ENCODE measurements at regions not wholly inside any gene's neighbourhood (a gene's known extent, or its start where the extent isn't known, plus 50 kb on each side); places are given as distances from the start of the nearest gene placed in this dataset.
"Not testable (repeated sequence)": the region's sequence is repeated elsewhere in the genome, so short reads cannot be mapped to it uniquely, and the experiment has no call there.

- no peak overlapping the region for H3K4me3 ChIP-seq (ENCODE audit: low read depth, low read length)
- no peaks in the 10 kb centered on the region for H3K36me3 ChIP-seq (ENCODE audit: insufficient read depth)
- no peak overlapping the region for H3K27ac ChIP-seq (ENCODE audit: low read depth)
- 43% methylated on average over 5 of the region's 5 CpGs for WGBS
- no peak for DNase-seq (ENCODE audit: extremely low spot score)
- H3K4me1 ChIP-seq (ENCODE audit: insufficient read depth): no peaks in the 10 kb centered on the region
These were observed 116.3 kb upstream of the CHD6 start for GRCh38 chr20:41734506-41734945.

GRCh38 chr20:41733151-41733550, 115.0 kb upstream of the CHD6 start:
- no peaks in the 10 kb centered on the region for H3K4me1 ChIP-seq (ENCODE audit: insufficient read depth)
- H3K4me3 ChIP-seq (ENCODE audit: low read depth, low read length): no peak overlapping the region
- no peak for DNase-seq (ENCODE audit: extremely low spot score)
- WGBS: 44% methylated on average over 5 of the region's 5 CpGs
- no peaks in the 10 kb centered on the region for H3K36me3 ChIP-seq (ENCODE audit: insufficient read depth)
- H3K27ac ChIP-seq (ENCODE audit: low read depth): no peak overlapping the region

GRCh38 chr20:41731198-41731597, 113.0 kb upstream of the CHD6 start:
- not testable (repeated sequence) for DNase-seq (ENCODE audit: extremely low spot score); H3K36me3 ChIP-seq (ENCODE audit: insufficient read depth); H3K4me3 ChIP-seq (ENCODE audit: low read depth, low read length); H3K27ac ChIP-seq (ENCODE audit: low read depth); H3K4me1 ChIP-seq (ENCODE audit: insufficient read depth)
- 76% methylated on average over 3 of the region's 3 CpGs for WGBS

- not testable (repeated sequence) for H3K4me1 ChIP-seq (ENCODE audit: insufficient read depth); H3K36me3 ChIP-seq (ENCODE audit: insufficient read depth); H3K27ac ChIP-seq (ENCODE audit: low read depth); DNase-seq (ENCODE audit: extremely low spot score); H3K4me3 ChIP-seq (ENCODE audit: low read depth, low read length)
- WGBS: 90% methylated on average over 6 of the region's 6 CpGs
These were observed 109.5 kb upstream of the CHD6 start for GRCh38 chr20:41727681-41728080.

DNA sequence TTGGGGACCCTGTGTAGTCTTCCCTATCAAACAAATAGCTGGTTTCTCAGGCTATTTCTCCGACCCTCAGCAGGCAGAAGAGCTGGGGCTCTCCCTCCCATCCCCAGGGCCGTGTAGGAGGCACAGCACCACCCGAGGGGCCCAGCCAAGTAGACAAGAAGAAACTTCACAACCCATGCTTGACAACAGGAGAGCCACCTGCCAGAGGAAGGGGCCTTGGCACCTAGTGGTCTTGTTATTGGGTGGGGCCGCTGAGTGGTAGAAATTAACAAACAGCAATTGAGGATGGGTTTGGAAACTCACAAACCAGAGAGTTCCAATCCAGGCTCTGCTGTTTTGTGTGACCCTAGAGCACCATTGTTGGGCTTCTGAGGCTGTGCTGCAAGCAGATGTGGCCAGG, 108.5 kb upstream of the CHD6 start:
- WGBS: 68% methylated on average over 4 of the region's 4 CpGs
- Histone ChIP-seq H3K4me1 (ENCODE audit: insufficient read depth) (no peaks in the 10 kb centered on the region), H3K27ac (ENCODE audit: low read depth) (no peak overlapping the region), H3K4me3 (ENCODE audit: low read depth, low read length) (no peak overlapping the region), H3K36me3 (ENCODE audit: insufficient read depth) (no peaks in the 10 kb centered on the region)
- no peak for DNase-seq (ENCODE audit: extremely low spot score)

- 91% methylated on average over 4 of the region's 4 CpGs for WGBS
- Histone ChIP-seq H3K4me3 (ENCODE audit: low read depth, low read length) (no peak overlapping the region), H3K4me1 (ENCODE audit: insufficient read depth) (no peaks in the 10 kb centered on the region), H3K27ac (ENCODE audit: low read depth) (no peak overlapping the region), H3K36me3 (ENCODE audit: insufficient read depth) (no peaks in the 10 kb centered on the region)
- no peak for DNase-seq (ENCODE audit: extremely low spot score)
These were observed 101.0 kb upstream of the CHD6 start for GRCh38 chr20:41719151-41719550.

DNA sequence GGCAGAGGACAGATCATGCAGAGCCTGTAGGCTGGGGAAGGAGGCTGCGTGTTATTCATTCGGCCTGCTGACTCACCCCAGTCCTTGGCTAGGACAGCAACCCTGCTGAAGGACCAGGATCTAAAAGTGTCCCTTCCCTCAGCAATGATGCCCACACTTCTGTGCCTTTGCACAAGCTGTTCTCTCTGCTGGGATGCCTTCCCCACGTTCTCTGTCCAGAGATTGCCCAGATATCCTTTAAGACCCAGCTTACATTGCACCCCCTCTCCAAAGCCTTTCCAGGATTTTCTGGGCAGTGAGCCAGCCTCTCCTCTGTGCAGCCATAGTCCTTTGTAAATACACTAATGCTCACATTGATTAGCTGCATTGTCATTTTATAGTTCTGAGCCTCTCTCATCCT, 99.3 kb upstream of the CHD6 start:
- H3K4me1 ChIP-seq (ENCODE audit: insufficient read depth): no peaks in the 10 kb centered on the region
- H3K4me3 ChIP-seq (ENCODE audit: low read depth, low read length): no peak overlapping the region
- H3K27ac ChIP-seq (ENCODE audit: low read depth): no peak overlapping the region
- no peaks in the 10 kb centered on the region for H3K36me3 ChIP-seq (ENCODE audit: insufficient read depth)
- 26% methylated on average over 3 of the region's 3 CpGs for WGBS
- DNase-seq (ENCODE audit: extremely low spot score): no peak

DNA sequence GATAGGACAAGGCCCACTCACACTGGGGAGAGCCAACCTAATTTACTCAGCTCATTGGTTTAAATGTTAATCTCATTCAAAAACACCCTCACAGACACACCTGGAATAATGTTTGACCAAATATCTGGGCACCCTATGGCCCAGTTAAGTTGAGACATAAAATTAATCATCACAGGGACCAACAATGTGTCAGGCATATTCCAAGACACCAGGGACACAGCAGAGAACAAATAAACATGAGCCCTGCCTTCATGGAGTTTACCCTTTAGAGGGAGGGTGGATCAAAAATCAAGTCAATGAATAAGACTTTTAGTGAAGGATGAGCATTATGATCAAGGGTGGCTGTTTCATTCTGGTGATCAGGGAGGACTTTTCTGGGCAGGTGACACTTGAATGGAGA, 98.7 kb upstream of the CHD6 start:
- no peak overlapping the region for H3K27ac ChIP-seq (ENCODE audit: low read depth)
- H3K4me3 ChIP-seq (ENCODE audit: low read depth, low read length): no peak overlapping the region
- H3K4me1 ChIP-seq (ENCODE audit: insufficient read depth): no peaks in the 10 kb centered on the region
- H3K36me3 ChIP-seq (ENCODE audit: insufficient read depth): no peaks in the 10 kb centered on the region
- no peak for DNase-seq (ENCODE audit: extremely low spot score)

GRCh38 chr20:41716436-41716835, 98.3 kb upstream of the CHD6 start:
- H3K27ac ChIP-seq (ENCODE audit: low read depth): no peak overlapping the region
- WGBS: 67% methylated on average over 3 of the region's 3 CpGs

GRCh38 chr20:41715526-41715925, 97.3 kb upstream of the CHD6 start:
- Histone ChIP-seq H3K4me3 (ENCODE audit: low read depth, low read length) (no peak overlapping the region), H3K4me1 (ENCODE audit: insufficient read depth) (no peaks in the 10 kb centered on the region), H3K27ac (ENCODE audit: low read depth) (no peak overlapping the region), H3K36me3 (ENCODE audit: insufficient read depth) (no peaks in the 10 kb centered on the region)
- 23% methylated on average over 1 of the region's 1 CpG for WGBS
- no peak for DNase-seq (ENCODE audit: extremely low spot score)

More at GRCh38 chr20:41716436-41716835, 98.3 kb upstream of the CHD6 start:
- DNase-seq (ENCODE audit: extremely low spot score): no peak
- Histone ChIP-seq H3K4me1 (ENCODE audit: insufficient read depth) (no peaks in the 10 kb centered on the region), H3K36me3 (ENCODE audit: insufficient read depth) (no peaks in the 10 kb centered on the region), H3K4me3 (ENCODE audit: low read depth, low read length) (no peak overlapping the region)

DNA sequence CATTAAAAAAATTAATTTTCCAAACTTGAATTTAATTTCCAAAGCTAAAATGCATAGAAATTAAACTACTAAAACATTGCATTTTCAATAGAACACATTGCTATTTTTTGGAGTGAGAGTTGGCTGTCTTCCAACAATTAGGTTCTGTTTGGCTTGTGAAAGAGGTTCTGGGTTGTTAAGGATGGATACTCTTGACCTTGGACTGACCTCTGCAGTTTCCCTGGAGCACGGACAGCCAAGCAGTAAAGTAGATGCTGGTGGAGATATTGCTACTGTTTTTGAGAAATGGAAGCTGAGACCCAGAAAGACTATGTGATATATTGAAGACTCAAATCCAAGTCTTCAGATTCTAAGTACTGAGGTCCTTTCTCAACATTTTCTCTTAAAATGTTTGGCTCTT, 95.9 kb upstream of the CHD6 start:
- Histone ChIP-seq H3K36me3 (ENCODE audit: insufficient read depth) (no peaks in the 10 kb centered on the region), H3K27ac (ENCODE audit: low read depth) (no peak overlapping the region), H3K4me3 (ENCODE audit: low read depth, low read length) (no peak overlapping the region), H3K4me1 (ENCODE audit: insufficient read depth) (no peaks in the 10 kb centered on the region)
- whole genome bisulfite sequencing: 28% methylated on average over 1 of the region's 1 CpG
- DNase-seq (ENCODE audit: extremely low spot score): no peak

- Histone ChIP-seq H3K27ac (ENCODE audit: low read depth) (no peak overlapping the region), H3K4me1 (ENCODE audit: insufficient read depth) (no peaks in the 10 kb centered on the region), H3K4me3 (ENCODE audit: low read depth, low read length) (no peak overlapping the region), H3K36me3 (ENCODE audit: insufficient read depth) (no peaks in the 10 kb centered on the region)
- DNase-seq (ENCODE audit: extremely low spot score): no peak
- 91% methylated on average over 6 of the region's 6 CpGs for WGBS
These were observed 86.7 kb upstream of the CHD6 start for GRCh38 chr20:41704896-41705295.

DNA sequence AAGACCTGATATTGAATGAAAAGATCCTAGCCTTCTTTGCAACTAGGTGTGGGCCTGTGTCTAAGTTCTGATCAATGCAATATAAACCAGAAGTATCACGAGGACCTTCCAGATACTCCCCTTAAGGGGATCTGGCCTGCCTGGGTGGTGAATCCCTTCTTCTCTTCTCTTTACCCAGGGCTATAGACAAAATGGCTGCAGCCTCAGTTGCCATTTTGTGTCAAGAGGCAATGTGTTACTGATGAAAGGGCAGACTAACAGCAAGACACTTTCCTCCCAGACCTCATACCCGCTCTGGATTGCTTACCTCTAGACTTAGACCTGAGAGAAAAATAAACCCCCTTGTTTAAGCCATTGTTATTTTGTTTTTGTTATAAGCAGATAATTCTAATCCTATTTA, 84.5 kb upstream of the CHD6 start:
- Histone ChIP-seq H3K36me3 (ENCODE audit: insufficient read depth) (no peaks in the 10 kb centered on the region), H3K4me3 (ENCODE audit: low read depth, low read length) (no peak overlapping the region), H3K27ac (ENCODE audit: low read depth) (no peak overlapping the region), H3K4me1 (ENCODE audit: insufficient read depth) (no peaks in the 10 kb centered on the region)
- WGBS: 91% methylated on average over 2 of the region's 2 CpGs
- no peak for DNase-seq (ENCODE audit: extremely low spot score)

DNA sequence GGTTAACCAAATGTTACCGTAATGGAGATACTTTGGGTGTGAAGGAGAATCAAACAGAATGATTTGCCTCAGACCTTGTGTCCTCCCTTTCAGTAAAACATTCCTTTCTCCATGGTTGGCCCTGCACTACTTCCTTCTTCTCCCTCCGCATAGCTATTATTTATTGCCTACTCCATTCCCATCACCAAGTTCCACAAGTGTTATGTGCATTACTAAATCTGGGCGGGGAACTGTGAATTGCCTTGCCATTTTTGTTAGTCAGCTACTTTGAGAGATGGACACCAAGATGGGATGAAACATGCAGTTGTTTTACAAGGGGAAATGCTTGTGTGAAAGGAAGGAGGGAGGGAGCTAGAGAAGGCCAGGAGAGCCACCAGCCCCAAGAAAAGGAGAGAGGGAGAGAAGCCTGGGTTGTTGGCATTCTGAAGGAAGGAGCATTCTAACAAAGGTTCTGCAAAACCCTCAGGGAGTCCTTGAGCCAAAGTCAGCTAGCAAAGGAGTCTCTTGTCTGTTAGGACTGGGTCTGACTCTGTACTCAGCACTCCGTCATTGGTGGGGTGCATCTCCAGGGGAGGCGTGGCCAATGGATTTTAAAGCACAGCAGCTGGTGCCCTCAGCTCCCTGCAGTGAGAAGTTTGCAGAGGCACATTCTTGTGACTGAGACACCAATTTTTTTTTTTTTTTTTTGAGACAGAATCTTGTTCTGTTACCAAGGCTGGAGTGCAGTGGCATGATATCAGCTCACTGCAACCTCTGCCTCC, 83.6 kb upstream of the CHD6 start:
- Histone ChIP-seq H3K4me1 (ENCODE audit: insufficient read depth) (no peaks in the 10 kb centered on the region), H3K4me3 (ENCODE audit: low read depth, low read length) (no peak overlapping the region), H3K36me3 (ENCODE audit: insufficient read depth) (no peaks in the 10 kb centered on the region), H3K27ac (ENCODE audit: low read depth) (no peak overlapping the region)
- WGBS: 76% methylated on average over 5 of the region's 5 CpGs
- DNase-seq (ENCODE audit: extremely low spot score): no peak

- H3K4me1 ChIP-seq (ENCODE audit: insufficient read depth); H3K4me3 ChIP-seq (ENCODE audit: low read depth, low read length); H3K27ac ChIP-seq (ENCODE audit: low read depth); H3K36me3 ChIP-seq (ENCODE audit: insufficient read depth); DNase-seq (ENCODE audit: extremely low spot score): not testable (repeated sequence)
- 92% methylated on average over 3 of the region's 3 CpGs for WGBS
These were observed 81.5 kb upstream of the CHD6 start for GRCh38 chr20:41699673-41700072.

Data from urinary bladder (tissue), 3 donors.